Small intestine (tissue), 7 donors: ENCODE measurements at regions not wholly inside any gene's neighbourhood (a gene's known extent, or its start where the extent isn't known, plus 50 kb on each side); places are given as distances from the start of the nearest gene placed in this dataset.

ENCODE experiments used
- DNase-seq, 2 donors: peaks; one replicate each; pipeline versions ENCODE4 v3.0.0 to v3.0.0-alpha.2; 2013
- FAIRE-seq: peaks from 2 replicates; lab custom pipeline; 2012; peaks lifted over from hg19 to GRCh38; lab: Jason Lieb, UNC
- H3K27ac ChIP-seq, 3 donors: one replicate each; pipeline ENCODE4 v1.5.1; 2013; ENCODE audit warnings: low read length in 2 of 3, mild to moderate bottlenecking in 2 of 3, control low read depth in 1 of 3, inconsistent platforms in 1 of 3, low read depth in 1 of 3, moderate library complexity in 1 of 3
- H3K27me3 ChIP-seq, 3 donors: one replicate each; pipeline ENCODE4 v1.6.1; 2013; ENCODE audit warnings: low read length in 3 of 3, inconsistent platforms in 1 of 3; ENCODE audit not compliant: control insufficient read depth in 3 of 3, insufficient read depth in 3 of 3
- H3K36me3 ChIP-seq, 3 donors: one replicate each; pipeline ENCODE4 v1.6.1; 2013; ENCODE audit warnings: low read length in 3 of 3, inconsistent platforms in 1 of 3, low read depth in 1 of 3, mild to moderate bottlenecking in 1 of 3, moderate library complexity in 1 of 3; ENCODE audit not compliant: control insufficient read depth in 3 of 3, insufficient read depth in 2 of 3
- H3K4me1 ChIP-seq, 3 donors: one replicate each; pipeline ENCODE4 v1.6.1; 2013; ENCODE audit warnings: low read length in 2 of 3, inconsistent platforms in 1 of 3, low read depth in 1 of 3, mild to moderate bottlenecking in 1 of 3, moderate library complexity in 1 of 3; ENCODE audit not compliant: control insufficient read depth in 3 of 3, insufficient read depth in 2 of 3
- H3K4me3 ChIP-seq, 3 donors: one replicate each; pipeline ENCODE4 v1.5.1; 2013; ENCODE audit warnings: low read length in 3 of 3, control low read depth in 1 of 3, inconsistent platforms in 1 of 3, low read depth in 1 of 3, mild to moderate bottlenecking in 1 of 3, moderate library complexity in 1 of 3
- H3K9me3 ChIP-seq, 2 donors: one replicate each; pipeline ENCODE4 v1.6.1; 2013; ENCODE audit warnings: low read depth in 1 of 2, low read length in 1 of 2; ENCODE audit not compliant: control insufficient read depth in 2 of 2, insufficient read depth in 1 of 2
- WGBS, 3 donors: extraction: QIAGEN DNeasy Blood & Tissue Kit; methylation state at CpG; one replicate each; pipeline ENCODE4 v1.1.7; 2013; 5-methylcytosine and 5-hydroxymethylcytosine counted together
- donor health status: healthy with polysubstance abuse.
- donor health status: control.
- donor health status: control.
- donor health status: Bipolar disorder and iron deficiency.
- donor health status: healthy.

GRCh38 chr2:204359076-204359475, 186.2 kb upstream of the PARD3B start:
- FAIRE-seq, result no peak

GRCh38 chr2:204360218-204361007, 184.9 kb upstream of the PARD3B start:
- no peaks in the 10 kb centered on the region for H3K36me3 ChIP-seq
- H3K4me1 ChIP-seq, result no peaks in the 10 kb centered on the region
- no peaks in the 10 kb centered on the region for H3K9me3 ChIP-seq
- no peaks in the 10 kb centered on the region for H3K27me3 ChIP-seq
- H3K4me3 ChIP-seq, result no peak overlapping the region
- DNase-seq (peak; percentile 4 to 61), FAIRE-seq (no peak)
- no peak overlapping the region for H3K27ac ChIP-seq
- WGBS, 3 donors, result 61 to 76% (median 69%) methylated on average over 5 of the region's 5 CpGs

More at GRCh38 chr2:204359076-204359475, 186.2 kb upstream of the PARD3B start:
- Histone ChIP-seq H3K36me3 (no peaks in the 10 kb centered on the region), H3K27me3 (no peaks in the 10 kb centered on the region), H3K27ac (no peak overlapping the region), H3K9me3 (no peaks in the 10 kb centered on the region), H3K4me1 (no peaks in the 10 kb centered on the region), H3K4me3 (no peak overlapping the region)
- no peak for DNase-seq
- 89 to 96% (median 96%) methylated on average over 1 of the region's 1 CpG for WGBS, 3 donors

- no peak for DNase-seq
- no peaks in the 10 kb centered on the region for H3K4me1 ChIP-seq
- no peaks in the 10 kb centered on the region for H3K36me3 ChIP-seq
- FAIRE-seq, result no peak
- H3K4me3 ChIP-seq, result no peak overlapping the region
- H3K27me3 ChIP-seq, result no peaks in the 10 kb centered on the region
- H3K27ac ChIP-seq, result no peak overlapping the region
- H3K9me3 ChIP-seq, result no peaks in the 10 kb centered on the region
- WGBS, 3 donors, result 82 to 87% (median 85%) methylated on average over 2 of the region's 2 CpGs
Measured at GRCh38 chr2:204361738-204362137, 183.5 kb upstream of the PARD3B start.

- Histone ChIP-seq H3K9me3 (no peaks in the 10 kb centered on the region), H3K27me3 (no peaks in the 10 kb centered on the region), H3K27ac (no peak overlapping the region), H3K36me3 (no peaks in the 10 kb centered on the region), H3K4me1 (no peaks in the 10 kb centered on the region), H3K4me3 (no peak overlapping the region)
- FAIRE-seq (no peak), DNase-seq (no peak)
- WGBS, 3 donors, result 74 to 83% (median 80%) methylated on average over 2 of the region's 2 CpGs
Measured at GRCh38 chr2:204362581-204362980, 182.7 kb upstream of the PARD3B start.

- no peaks in the 10 kb centered on the region for H3K4me1 ChIP-seq
- no peak overlapping the region for H3K4me3 ChIP-seq
- 89 to 95% (median 93%) methylated on average over 2 of the region's 2 CpGs for WGBS, 3 donors
- H3K27me3 ChIP-seq, result no peaks in the 10 kb centered on the region
- H3K27ac ChIP-seq, result no peak overlapping the region
- no peak for FAIRE-seq
- DNase-seq, result no peak
- no peaks in the 10 kb centered on the region for H3K9me3 ChIP-seq
- H3K36me3 ChIP-seq, result no peaks in the 10 kb centered on the region
Measured at GRCh38 chr2:204363513-204363912, 181.8 kb upstream of the PARD3B start.

- Histone ChIP-seq H3K36me3 (no peaks in the 10 kb centered on the region), H3K4me1 (no peaks in the 10 kb centered on the region), H3K27me3 (no peaks in the 10 kb centered on the region), H3K4me3 (no peak overlapping the region), H3K27ac (no peak overlapping the region), H3K9me3 (no peaks in the 10 kb centered on the region)
- FAIRE-seq (no peak), DNase-seq (no peak)
- 89 to 95% (median 94%) methylated on average over 6 of the region's 6 CpGs for WGBS, 3 donors
Measured at GRCh38 chr2:204364860-204365535, 180.3 kb upstream of the PARD3B start.

GRCh38 chr2:204365811-204366210, 179.5 kb upstream of the PARD3B start:
- WGBS, 3 donors, result 83 to 85% (median 83%) methylated on average over 4 of the region's 4 CpGs
- Histone ChIP-seq H3K9me3 (no peaks in the 10 kb centered on the region), H3K27ac (no peak overlapping the region), H3K27me3 (no peaks in the 10 kb centered on the region), H3K4me3 (no peak overlapping the region), H3K36me3 (no peaks in the 10 kb centered on the region), H3K4me1 (no peaks in the 10 kb centered on the region)
- DNase-seq, result no peak
- no peak for FAIRE-seq

GRCh38 chr2:204367466-204367865, 177.8 kb upstream of the PARD3B start:
- no peak for DNase-seq
- no peaks in the 10 kb centered on the region for H3K4me1 ChIP-seq
- H3K27ac ChIP-seq, result no peak overlapping the region
- WGBS, 3 donors, result 67 to 72% (median 71%) methylated on average over 5 of the region's 5 CpGs
- no peaks in the 10 kb centered on the region for H3K27me3 ChIP-seq
- no peak overlapping the region for H3K4me3 ChIP-seq
- H3K36me3 ChIP-seq, result no peaks in the 10 kb centered on the region
- H3K9me3 ChIP-seq, result no peaks in the 10 kb centered on the region
- no peak for FAIRE-seq
